Adrenal gland (tissue), 9 donors: ENCODE measurements at regions not wholly inside any gene's neighbourhood (a gene's known extent, or its start where the extent isn't known, plus 50 kb on each side); places are given as distances from the start of the nearest gene placed in this dataset.

ENCODE experiments used
- DNase-seq, 7 donors: peaks; one replicate each; pipeline ENCODE4 v3.0.0-alpha.2; 2019 to 2020
- H3K27ac ChIP-seq, 5 donors: fragments of 200-600 bp; sonication (generic) in 4 of 5; 1 replicate in 3 of 5; 2 replicates in 2 of 5; pipeline versions ENCODE4 v1.5.1 to v1.8.0; 2016 to 2020; ENCODE audit warnings: mild to moderate bottlenecking in 1 of 5
- H3K27me3 ChIP-seq: fragments of 200-600 bp; 2 replicates; pipeline ENCODE4 v1.8.0; 2021
- H3K36me3 ChIP-seq, 2 donors: fragments of 200-600 bp; replicated peaks in 1 of 2; 1 replicate in 1 of 2; 2 replicates in 1 of 2; pipeline versions ENCODE4 v1.5.1 to v1.8.0; 2018 to 2022
- H3K4me1 ChIP-seq, 2 donors: fragments of 200-600 bp; replicated peaks in 1 of 2; 1 replicate in 1 of 2; 2 replicates in 1 of 2; pipeline versions ENCODE4 v1.5.1 to v1.8.0; 2018 to 2021
- H3K4me3 ChIP-seq, 4 donors: fragments of 200-600 bp; sonication (generic) in 3 of 4; one replicate each; pipeline ENCODE4 v1.5.1; 2016 to 2018
- H3K9me3 ChIP-seq, 3 donors: fragments of 200-600 bp; sonication (generic) in 1 of 3; replicated peaks in 1 of 3; 1 replicate in 2 of 3; 2 replicates in 1 of 3; pipeline versions ENCODE4 v1.5.1 to v1.8.0; 2016 to 2021
- POLR2A ChIP-seq, 2 donors: fragments of 450-650 bp; IDR thresholded peaks; one replicate each; pipeline ENCODE4 v1.6.1; 2017; ENCODE audit warnings: antibody characterized with exemption in 2 of 2, mild to moderate bottlenecking in 2 of 2, moderate library complexity in 1 of 2
- WGBS, 4 donors: extraction: QIAGEN DNeasy Blood & Tissue Kit in 2 of 4; methylation state at CpG; one replicate each; pipeline versions ENCODE4 v1.1.5 to v1.1.7; 2013 to 2017; 5-methylcytosine and 5-hydroxymethylcytosine counted together
- intact Hi-C, 2 donors: fragments of 100-400 bp; cut with DNase I; formaldehyde crosslinking; loops; one replicate each; pipeline versions ENCODE4 v1.14.1 to v1.15.0; 2022 to 2023
- TF ChIP-seq, protein P1 (sequence below), 6 experiments: fragments of 450-650 bp in 4 of 6; fragments of 200-600 bp in 2 of 6; sonication (generic) in 1 of 6; IDR thresholded peaks; 1 replicate in 5 of 6; 2 replicates in 1 of 6; pipeline versions ENCODE4 v1.5.1 to v1.8.0; 2016 to 2021; ENCODE audit warnings: antibody characterized with exemption in 6 of 6, mild to moderate bottlenecking in 2 of 6, moderate library complexity in 1 of 6
- donor health status: healthy with polysubstance abuse.
- donor health status: Bipolar disorder and iron deficiency.
- donor health status: DM: yes; HTN: yes; CAD: no.
- donor health status: DM: no; HTN: no; CAD: no.
- donor health status: DM: no; HTN: no; CAD: no.

DNA sequence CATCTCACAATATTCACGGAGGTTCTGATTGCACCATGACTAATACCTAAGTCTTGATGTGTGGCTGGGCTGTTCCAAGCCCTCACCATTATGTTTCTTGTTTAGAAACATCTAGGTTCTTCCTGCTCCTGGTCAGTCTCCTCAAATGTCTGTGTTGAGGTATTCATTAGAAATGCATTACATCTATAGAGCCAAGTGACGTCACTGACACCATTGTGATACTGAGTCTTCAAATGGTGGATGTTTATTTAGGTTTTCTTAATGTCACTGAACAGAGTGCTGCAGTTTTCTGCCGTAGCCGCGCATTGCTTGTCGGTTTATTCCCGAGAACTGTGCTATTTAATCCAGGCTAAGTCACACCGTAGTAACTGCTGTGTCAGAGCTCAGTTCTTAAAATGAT, 142.4 kb upstream of the SPACA7 start:
- Histone ChIP-seq H3K27ac (no peak overlapping the region), H3K27me3 (no peaks in the 10 kb centered on the region), H3K36me3 (no peaks in the 10 kb centered on the region), H3K4me1 (no peaks in the 10 kb centered on the region), H3K4me3 (no peak overlapping the region), H3K9me3 (no peaks in the 10 kb centered on the region)
- no peak for DNase-seq
- WGBS, 4 donors: 77 to 90% (median 85%) methylated on average over 8 of the region's 8 CpGs
- TF ChIP-seq, protein P1, sequence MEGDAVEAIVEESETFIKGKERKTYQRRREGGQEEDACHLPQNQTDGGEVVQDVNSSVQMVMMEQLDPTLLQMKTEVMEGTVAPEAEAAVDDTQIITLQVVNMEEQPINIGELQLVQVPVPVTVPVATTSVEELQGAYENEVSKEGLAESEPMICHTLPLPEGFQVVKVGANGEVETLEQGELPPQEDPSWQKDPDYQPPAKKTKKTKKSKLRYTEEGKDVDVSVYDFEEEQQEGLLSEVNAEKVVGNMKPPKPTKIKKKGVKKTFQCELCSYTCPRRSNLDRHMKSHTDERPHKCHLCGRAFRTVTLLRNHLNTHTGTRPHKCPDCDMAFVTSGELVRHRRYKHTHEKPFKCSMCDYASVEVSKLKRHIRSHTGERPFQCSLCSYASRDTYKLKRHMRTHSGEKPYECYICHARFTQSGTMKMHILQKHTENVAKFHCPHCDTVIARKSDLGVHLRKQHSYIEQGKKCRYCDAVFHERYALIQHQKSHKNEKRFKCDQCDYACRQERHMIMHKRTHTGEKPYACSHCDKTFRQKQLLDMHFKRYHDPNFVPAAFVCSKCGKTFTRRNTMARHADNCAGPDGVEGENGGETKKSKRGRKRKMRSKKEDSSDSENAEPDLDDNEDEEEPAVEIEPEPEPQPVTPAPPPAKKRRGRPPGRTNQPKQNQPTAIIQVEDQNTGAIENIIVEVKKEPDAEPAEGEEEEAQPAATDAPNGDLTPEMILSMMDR (IDR thresholded peaks at IDR 0.05): no peak
- TF ChIP-seq POLR2A (IDR thresholded peaks at IDR 0.05): no peak
- intact Hi-C loops: no loop called here

DNA sequence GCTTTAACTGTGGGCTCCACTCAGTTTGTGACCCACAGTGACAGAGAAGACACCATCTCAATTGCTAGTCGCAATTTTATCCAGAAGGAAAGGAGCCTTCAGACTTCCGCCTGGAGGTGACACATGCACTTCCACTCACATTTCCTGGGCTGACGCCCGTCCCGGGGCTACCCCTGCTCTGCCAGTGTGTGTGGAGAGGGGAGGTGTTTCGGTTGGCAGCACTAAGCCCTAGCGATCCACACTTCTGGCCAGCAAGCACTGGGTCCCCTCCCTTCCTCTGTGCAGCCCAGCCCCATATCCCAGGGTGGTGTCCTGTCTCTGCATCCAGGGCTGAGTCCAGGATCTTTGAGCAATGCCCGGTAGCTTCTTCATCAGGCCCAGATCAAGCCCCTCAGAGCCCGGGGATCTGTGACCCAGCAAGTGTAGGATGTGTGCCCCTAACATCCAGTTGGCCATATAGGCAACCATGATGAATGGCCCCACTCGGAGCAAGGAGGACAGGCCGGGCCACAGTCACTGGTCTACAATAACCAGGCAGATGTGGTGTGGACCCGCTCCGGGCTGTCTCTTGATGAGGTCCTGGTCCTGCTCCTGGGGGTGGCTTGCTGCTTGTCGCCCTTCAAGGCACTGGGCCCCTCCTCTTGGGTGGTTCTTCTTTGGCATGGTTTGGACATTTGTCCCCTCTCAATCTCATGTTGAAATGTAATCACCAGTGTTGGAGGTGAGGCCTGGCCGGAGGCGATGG, 141.9 kb upstream of the SPACA7 start:
- no peaks in the 10 kb centered on the region for H3K27me3 ChIP-seq
- no peak for DNase-seq
- intact Hi-C loops: no loop called here

DNA sequence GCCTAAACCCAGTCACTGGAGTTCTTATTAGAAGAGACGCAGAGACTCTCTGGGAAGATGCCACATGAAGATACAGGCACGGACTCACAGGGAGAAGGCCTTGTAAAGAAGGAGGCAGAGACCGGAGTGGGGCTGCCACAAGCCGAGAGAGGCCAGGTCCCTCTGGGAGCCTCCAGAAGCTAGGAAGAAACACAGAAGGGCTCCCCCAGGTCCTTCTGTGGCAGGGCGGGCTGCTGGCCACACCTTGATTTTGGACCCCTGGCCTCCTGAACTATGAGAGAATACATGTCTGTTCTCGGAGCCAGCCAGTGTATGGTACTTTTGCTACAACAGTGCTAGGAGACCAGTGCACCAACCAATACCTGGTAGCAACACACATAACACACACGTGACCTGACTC, 140.1 kb upstream of the SPACA7 start:
- WGBS, 4 donors: 63 to 75% (median 72%) methylated on average over 6 to 7 of the region's 7 CpGs
- DNase-seq: no peak
- no peaks in the 10 kb centered on the region for H3K27me3 ChIP-seq

More for the DNA sequence above, 141.9 kb upstream of the SPACA7 start:
- H3K36me3 ChIP-seq: no peaks in the 10 kb centered on the region
- H3K9me3 ChIP-seq: no peaks in the 10 kb centered on the region
- H3K27ac ChIP-seq: no peak overlapping the region
- WGBS, 4 donors: 70 to 80% (median 73%) methylated on average over 4 to 16 of the region's 16 CpGs
- H3K4me3 ChIP-seq: no peak overlapping the region
- no peaks in the 10 kb centered on the region for H3K4me1 ChIP-seq
- TF ChIP-seq POLR2A (IDR thresholded peaks at IDR 0.05): no peak
- TF ChIP-seq, protein P1 (IDR thresholded peaks at IDR 0.05): no peak

DNA sequence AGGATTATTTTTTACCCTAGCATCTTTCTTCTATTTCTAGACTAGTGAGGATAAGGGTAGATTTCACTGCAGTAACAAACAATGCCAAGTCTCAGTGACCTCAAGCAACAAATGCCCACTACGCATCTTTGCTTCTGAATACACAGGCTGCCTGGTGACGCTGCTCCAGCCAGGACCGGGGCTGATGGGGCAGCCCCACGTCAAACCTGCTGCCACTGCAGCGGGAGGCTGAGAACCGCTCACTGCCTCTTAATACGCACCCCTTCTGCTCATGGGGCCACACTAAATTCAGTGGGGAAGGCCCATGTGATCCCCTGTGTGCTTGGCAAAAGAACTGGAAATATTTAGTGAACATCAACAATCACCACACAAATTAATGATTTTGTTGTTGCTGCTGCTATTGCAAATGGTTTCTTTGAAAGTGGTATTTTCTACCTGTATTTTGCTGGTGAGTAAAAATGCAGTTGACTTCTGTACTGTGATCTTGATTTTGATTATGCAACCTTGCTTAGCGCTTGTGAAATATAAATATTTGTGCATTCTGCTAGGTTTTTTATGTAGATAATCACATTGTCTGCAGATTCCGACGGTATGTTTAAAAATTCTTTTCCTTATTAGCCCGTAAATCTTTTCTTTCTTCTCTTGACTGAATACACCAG, 139.5 kb upstream of the SPACA7 start:
- no peaks in the 10 kb centered on the region for H3K27me3 ChIP-seq
- intact Hi-C loops: no loop called here
- TF ChIP-seq, protein P1 (IDR thresholded peaks at IDR 0.05): no peak
- no peak for TF ChIP-seq POLR2A (IDR thresholded peaks at IDR 0.05)
- H3K36me3 ChIP-seq: no peaks in the 10 kb centered on the region
- no peak for DNase-seq
- H3K27ac ChIP-seq: no peak overlapping the region
- no peaks in the 10 kb centered on the region for H3K4me1 ChIP-seq
- 81 to 88% (median 85%) methylated on average over 11 of the region's 11 CpGs for WGBS, 4 donors
- H3K9me3 ChIP-seq: no peaks in the 10 kb centered on the region
- no peak overlapping the region for H3K4me3 ChIP-seq

More for the DNA sequence above, 140.1 kb upstream of the SPACA7 start:
- intact Hi-C loops: no loop called here
- no peak overlapping the region for H3K4me3 ChIP-seq
- no peaks in the 10 kb centered on the region for H3K36me3 ChIP-seq
- no peak overlapping the region for H3K27ac ChIP-seq
- no peaks in the 10 kb centered on the region for H3K9me3 ChIP-seq
- H3K4me1 ChIP-seq: no peaks in the 10 kb centered on the region
- TF ChIP-seq POLR2A (IDR thresholded peaks at IDR 0.05): no peak
- TF ChIP-seq, protein P1 (IDR thresholded peaks at IDR 0.05): no peak
